ENCODE measurements at regions not wholly inside any gene's neighbourhood (a gene's known extent, or its start where the extent isn't known, plus 50 kb on each side); places are given as distances from the start of the nearest gene placed in this dataset.

DNA sequence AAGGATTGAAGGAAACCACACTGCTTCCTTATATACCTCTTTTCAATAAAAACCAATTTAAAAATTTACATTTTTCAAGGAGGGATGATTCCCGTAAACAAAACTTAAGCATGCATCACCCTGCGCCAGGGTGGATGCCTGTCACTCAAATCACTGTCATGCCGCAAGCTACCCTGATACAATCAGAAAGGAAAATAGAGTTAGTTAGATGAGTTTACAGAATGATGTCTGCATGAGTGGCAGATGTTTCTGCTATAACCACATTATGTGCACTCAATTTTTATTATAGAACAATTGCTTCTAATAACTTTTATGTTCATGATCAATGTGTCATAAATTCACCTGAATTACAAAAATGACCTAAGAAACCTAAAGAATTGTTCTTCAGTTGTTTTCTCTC lies 123.4 kb upstream of the ADGRL4 start:
- no peak for ATAC-seq
- intact Hi-C loops (cut with micrococcal nuclease) = no loop called here

DNA sequence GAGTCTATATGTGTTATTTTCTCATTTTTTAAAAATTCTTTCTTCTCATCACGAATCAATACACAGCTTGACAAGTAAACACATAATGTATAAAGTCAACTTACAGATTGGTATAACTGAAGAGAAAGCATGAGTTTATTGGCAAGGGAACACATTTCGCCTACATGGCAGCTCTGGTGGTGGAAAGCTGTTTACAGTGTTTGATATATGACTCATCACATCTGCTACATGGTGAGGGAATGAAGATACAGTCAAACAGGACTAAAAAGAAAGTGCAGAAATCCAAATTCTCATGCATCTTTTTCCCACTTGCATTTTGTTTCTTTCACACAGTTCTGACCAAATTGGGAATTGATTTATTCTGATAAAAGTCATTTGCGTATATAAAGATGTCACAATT lies 122.2 kb upstream of the ADGRL4 start:
- no peak for DNase-seq
- intact Hi-C loops (cut with micrococcal nuclease) = no loop called here
- ATAC-seq = no peak

More for the DNA sequence above, 123.4 kb upstream of the ADGRL4 start:
- no peak for DNase-seq

DNA sequence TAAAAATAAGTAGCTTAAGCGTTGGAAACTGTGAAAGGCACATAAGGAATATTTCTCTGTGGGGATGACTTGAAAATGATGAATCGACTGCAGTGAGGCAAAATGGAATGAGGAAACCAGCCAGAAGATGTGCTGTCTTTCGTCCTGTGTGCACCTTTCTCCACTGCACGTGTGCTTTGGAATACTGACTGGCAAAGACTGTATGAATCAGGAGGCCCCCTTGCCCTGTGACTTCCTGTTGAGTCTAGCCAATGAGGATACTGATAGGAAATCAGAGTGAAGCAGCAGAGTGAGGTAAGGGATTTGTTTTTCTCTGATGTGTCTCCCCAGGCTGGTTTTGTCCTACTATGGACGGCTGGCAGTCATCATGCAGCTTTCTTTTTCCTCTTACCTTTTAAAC lies 118.2 kb upstream of the ADGRL4 start:
- DNase-seq = no peak
- intact Hi-C loops (cut with micrococcal nuclease) = no loop called here
- ATAC-seq = no peak

DNA sequence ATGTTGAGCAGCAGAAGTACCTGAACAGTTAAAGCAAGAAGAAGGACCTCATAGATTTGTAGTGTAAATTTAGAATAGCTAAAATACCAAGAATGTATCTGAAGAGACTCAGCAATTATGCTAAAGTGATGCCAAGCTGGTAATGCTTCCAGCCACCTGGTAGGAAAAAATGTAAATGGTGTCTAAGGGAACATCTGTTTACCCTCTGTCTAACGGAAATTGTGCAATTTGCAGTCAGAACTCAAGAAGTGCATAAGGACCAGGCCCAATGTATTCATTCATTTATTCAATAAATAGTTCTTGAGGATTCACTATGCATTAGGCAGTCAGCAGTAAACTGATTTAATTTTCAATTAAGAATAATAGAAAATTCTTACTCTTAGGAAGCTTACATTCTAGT lies 116.0 kb upstream of the ADGRL4 start:
- intact Hi-C loops (cut with micrococcal nuclease) = no loop called here
- no peak for DNase-seq
- ATAC-seq = no peak

DNA sequence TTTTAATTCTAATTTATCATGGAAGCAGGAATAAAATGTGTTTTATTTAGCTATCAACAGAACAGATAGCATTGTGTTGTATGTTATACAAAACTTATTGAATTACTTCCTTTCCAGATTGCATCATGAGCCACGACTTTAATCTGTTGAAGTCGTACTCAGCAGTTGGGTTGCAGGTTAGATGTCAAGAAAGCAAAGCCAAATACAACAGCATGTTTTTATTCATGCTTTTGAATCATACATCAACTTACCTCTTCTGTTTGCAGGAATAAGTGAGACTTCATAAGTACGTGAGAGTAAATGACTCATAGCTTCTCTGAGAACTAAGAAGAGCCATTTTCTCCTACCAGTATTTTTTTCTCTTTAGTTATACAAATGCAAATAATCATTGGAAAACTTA lies 110.8 kb upstream of the ADGRL4 start:
- ATAC-seq = no peak
- no peak for DNase-seq
- intact Hi-C loops (cut with micrococcal nuclease) = no loop called here

DNA sequence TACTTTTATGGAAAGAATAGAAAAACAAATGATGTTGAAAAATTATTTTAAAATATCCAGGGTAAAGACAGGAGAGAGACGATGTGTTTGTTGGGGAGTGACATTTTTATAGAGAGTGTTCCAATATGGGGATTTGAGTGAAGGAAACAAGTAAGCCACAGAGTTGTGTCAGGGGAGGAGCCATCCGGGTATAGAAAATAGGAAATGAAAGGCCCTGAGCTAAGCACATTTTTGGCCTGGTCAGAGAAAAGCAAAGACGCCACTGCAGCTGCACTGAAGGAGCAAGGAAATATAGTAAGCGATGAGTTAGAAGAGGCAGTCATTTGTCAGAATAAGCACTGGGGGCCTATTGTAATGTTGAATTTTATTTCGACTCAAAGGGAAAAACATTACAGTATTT lies 107.3 kb upstream of the ADGRL4 start:
- intact Hi-C loops (cut with micrococcal nuclease) = no loop called here
- ATAC-seq = no peak
- DNase-seq = no peak

DNA sequence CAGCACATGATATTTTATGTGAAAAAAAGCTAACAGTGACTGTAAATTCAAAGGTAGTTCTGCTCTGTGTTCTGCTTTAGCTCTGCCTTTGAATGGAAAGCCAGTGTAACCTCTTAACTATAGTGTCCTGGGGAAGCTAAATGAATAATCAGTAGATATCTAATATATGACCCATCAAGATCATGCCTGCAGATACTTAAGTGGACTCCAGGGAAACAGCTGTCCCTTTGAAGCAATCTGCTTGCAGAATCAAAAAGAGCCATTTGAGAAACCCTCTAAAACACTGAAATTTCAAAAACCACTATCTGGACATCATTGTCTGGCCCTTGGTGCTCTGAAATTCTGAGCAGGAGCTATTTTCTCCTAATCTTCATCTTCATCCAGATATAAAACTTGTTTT lies 104.2 kb upstream of the ADGRL4 start:
- ATAC-seq = no peak
- intact Hi-C loops (cut with micrococcal nuclease) = no loop called here
- no peak for DNase-seq

DNA sequence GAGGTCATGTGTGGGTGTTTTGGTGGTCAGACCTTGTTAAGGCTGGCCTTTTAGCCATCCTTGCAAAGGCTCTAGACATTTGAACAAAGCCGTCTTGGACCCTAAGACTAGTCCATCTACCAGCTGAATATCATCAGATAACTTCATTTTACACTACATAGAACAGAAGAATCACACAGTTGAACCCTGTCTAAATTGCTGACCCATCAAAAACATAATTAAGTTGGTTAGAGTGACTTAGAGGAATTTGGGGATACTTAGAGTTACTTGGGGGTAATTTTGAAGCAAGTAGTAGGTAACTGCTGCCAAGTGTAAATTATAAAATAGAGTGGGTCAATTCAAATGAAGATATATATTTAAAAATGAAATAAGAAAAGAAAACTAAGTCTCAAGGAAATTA lies 102.9 kb upstream of the ADGRL4 start:
- DNase-seq = no peak
- ATAC-seq = no peak
- intact Hi-C loops (cut with micrococcal nuclease) = no loop called here

DNA sequence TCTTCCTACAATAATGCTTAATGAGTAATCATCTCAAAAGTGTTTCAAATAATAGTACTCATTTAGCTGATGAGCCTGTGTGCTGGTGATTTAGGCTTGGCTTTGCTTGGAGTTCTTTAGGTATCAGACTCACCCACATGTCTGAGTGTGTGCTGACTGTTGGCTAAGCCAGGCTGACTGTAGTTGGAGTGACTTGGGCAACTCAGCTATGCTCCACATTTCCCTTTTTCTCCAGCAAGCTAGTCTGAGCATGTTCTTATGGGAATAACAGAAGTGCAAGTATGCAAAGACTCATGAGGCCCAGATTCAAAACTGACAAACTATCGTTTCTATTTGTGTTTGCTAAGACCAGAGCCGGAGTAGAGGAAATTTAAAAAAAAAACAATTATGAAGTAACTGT lies 99.0 kb upstream of the ADGRL4 start:
- intact Hi-C loops (cut with micrococcal nuclease) = no loop called here
- DNase-seq (no peak), ATAC-seq (no peak)

DNA sequence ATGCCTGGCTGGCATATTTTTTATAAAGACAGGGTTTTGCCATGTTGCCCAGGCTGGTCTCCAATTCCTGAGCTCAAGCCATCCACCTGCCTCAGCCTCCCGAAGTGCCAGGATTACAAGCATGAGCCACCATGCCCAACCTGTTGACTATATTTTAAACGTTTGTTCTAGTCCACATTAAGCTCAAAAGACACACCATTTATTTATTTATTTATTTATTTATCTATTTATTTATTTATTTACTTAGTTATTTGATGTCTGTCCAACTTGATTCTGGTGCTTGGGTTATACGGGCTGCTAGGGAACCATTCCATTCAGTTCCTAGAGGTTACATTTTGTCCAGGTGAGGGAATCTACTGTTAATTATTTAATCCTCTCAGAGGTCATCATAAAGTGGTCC lies 98.1 kb upstream of the ADGRL4 start:
- DNase-seq (no peak), ATAC-seq (no peak)
- intact Hi-C loops (cut with micrococcal nuclease) = no loop called here

DNA sequence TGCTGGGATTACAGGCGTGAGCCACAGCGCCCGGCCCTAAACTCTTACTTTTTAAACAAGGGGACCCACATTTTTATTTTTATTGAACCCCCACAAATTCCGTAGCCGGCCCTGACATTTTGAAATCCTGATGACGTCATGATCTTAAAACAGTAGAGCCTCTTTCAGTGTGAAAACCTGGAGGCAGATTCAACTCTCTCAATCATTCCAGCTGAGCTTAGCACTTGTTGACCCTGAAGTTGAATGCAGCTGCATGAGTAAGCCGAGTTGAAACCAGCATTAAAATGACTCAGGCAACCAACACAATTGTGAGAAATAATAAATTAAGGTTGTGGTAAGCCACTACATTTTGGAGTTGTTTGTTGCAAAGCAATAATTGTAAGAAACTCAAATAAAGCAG lies 93.9 kb upstream of the ADGRL4 start:
- ATAC-seq = no peak
- no peak for DNase-seq
- intact Hi-C loops (cut with micrococcal nuclease) = no loop called here

DNA sequence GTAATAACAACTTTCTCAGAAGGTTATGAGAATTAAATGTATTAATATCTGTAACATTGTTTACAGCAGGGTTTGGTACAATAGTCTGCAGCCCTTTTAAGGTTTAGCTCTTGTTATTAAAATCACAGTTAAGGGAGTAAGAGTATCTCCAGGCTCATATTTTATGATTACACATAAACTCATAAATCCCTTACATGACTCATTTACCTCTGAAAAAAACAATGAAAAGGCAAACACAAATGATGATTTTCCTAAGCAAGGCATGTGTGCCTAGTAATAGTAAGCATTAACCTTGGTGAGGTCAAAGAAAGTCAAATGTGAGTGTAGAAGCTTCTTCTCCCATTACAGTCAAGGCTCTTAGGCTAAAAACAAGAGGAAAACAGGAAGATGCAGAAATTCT lies 84.5 kb upstream of the ADGRL4 start:
- DNase-seq = no peak
- ATAC-seq = no peak
- intact Hi-C loops (cut with micrococcal nuclease) = no loop called here

DNA sequence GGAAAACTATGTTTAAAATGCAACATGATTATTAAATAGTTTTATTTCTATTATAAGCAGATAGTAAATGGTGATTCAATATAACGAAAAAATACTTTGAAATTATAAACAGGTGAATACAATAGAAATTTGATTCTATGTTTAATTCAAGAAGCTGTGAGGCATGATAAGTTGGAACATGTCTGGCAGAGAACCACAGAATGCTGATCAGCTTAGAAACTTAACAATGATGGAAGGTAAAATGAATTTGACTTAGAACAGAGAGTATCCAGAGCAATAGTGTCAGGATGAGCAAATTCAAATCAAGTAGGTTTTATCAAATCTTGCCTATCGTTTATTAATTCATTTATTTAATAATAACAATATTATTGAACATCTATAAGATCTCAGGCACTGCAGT lies 83.4 kb upstream of the ADGRL4 start:
- ATAC-seq (no peak), DNase-seq (no peak)
- intact Hi-C loops (cut with micrococcal nuclease) = no loop called here

DNA sequence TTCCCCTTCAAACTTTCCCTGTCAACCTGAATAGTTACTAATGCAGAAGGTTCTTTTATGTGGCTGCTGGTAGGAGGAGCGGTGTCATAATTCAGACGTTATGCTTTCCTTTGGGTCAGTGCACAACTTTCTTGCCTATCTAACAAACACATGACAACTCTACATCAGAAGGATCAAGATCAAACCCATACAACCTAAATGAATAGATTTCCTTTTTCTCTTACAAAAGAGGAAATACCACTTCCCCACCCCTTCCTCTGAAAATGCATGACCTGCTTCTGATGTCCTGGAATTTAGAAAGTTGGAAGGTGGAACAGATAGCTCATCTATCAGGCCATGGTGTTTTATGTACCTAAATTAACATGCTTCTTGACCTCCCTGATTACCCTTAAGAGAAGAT lies 75.7 kb upstream of the ADGRL4 start:
- DNase-seq (no peak), ATAC-seq (no peak)
- intact Hi-C loops (cut with micrococcal nuclease) = no loop called here

DNA sequence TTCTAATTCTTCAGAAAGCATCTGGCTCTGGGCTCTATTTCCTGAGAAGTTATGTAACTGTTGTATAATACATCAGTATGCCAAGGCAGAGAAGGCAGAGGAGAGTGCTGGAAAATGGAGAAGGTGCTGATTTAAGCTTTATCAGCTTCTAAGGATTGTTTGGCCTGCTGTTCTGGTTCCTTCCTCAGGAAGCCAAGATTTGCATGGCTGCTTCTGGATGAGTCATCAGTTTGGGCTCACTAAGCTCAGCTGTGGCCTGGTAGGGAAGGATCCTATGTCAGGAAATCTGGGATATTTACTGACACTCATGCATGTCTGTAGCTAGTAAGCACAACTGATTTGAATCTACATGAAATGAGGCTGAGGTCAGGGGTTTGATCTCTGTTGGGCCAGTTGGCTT lies 73.2 kb upstream of the ADGRL4 start:
- intact Hi-C loops (cut with micrococcal nuclease) = no loop called here
- DNase-seq (peak; percentile 20), ATAC-seq (peak; percentile 88)

DNA sequence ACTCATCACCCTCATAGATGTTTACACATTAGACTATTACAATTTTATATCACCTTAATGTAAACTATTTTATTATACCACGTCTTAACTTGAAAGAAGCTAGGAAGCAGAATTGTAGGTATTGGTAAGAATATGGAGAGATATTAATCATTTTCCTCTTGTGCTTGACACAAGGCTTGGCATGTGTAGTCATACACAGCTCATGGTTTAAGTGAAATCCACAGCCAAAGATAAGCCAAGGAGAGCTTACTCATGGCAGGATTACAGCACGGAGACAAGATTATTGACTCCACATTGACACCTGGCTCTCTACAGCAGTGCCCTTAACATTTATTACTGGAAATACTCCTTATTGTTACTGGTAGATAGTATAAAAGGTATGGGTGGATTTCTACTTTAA lies 68.4 kb upstream of the ADGRL4 start:
- intact Hi-C loops (cut with micrococcal nuclease) = no loop called here
- DNase-seq (no peak), ATAC-seq (no peak)

DNA sequence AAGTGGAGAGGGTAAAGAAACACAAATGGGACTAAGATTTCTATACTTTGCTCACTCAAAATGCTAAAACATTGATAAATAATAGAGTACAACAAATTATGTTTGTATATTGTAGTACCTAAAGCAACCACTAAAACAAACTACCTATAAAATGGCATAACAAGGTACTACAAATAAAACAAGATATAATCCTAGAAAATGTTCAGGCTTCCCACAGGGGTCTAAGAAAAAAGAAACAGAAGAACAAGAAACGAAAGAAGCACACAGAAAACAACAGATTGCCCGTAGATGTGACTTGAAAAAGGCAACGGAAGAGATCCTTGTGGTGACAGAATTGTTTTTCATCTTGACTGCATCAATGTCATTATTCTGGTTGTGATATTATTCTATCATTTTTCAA lies 63.3 kb upstream of the ADGRL4 start:
- intact Hi-C loops (cut with micrococcal nuclease) = no loop called here
- DNase-seq = no peak
- ATAC-seq = no peak

DNA sequence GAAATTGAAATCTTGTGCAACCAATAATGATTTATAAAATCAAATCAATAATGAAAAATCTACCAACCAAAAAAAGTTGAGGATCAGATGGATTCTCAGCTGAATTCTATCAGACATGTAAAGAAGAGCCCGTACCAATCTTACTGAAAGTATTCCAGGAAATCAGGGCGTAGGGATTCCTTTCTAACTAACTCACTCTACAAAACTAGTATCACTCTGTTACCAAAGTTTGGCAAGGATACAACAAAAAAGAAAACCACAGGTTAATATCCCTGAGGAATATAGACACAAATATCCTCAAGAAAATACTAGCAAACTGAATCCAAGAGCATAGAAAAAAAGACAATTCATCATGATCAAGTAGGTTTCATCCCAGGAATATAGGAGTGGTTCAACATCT lies 52.8 kb upstream of the ADGRL4 start:
- intact Hi-C loops (cut with micrococcal nuclease) = no loop called here

More for the DNA sequence above, 52.8 kb upstream of the ADGRL4 start:
- DNase-seq = no peak
- ATAC-seq = no peak

All from left ventricle myocardium superior (tissue), 1 donor.